GM12878 (cell line): ENCODE measurements at regions not wholly inside any gene's neighbourhood (a gene's known extent, or its start where the extent isn't known, plus 50 kb on each side); places are given as distances from the start of the nearest gene placed in this dataset.

Experiments
- ATAC-seq: fragments of 200-7000 bp; cut with Tn5 transposase; 3 replicates; pipeline ENCODE4 v1.9.1; 2020; ENCODE audit warnings: mild to moderate bottlenecking, moderate library complexity
- BruUV-seq: library from RNA; stranded (reverse); fragments of 400-500 nt; replicated peaks from 2 replicates; lab custom pipeline; 2021; lab: Mats Ljungman, UMichigan
- CTCF ChIA-PET: fragments of 300-600 bp; sonication (Branson Sonifier 250); formaldehyde crosslinking; extraction: SDS; loops from one replicate; lab custom pipeline; 2021; ENCODE audit warnings: inconsistent platforms; lab: Yijun Ruan, JAX
- POLR2A ChIA-PET: fragments of 350-600 bp; formaldehyde crosslinking; extraction: SDS; loops from one replicate; lab custom pipeline; 2021; ENCODE audit warnings: inconsistent platforms; lab: Charles Lee
- RAD21 ChIA-PET: fragments of 300-600 bp; sonication (Branson Sonifier 250); formaldehyde crosslinking; loops from one replicate; lab custom pipeline; 2023; ENCODE audit warnings: antibody characterized with exemption; ENCODE audit not compliant: unreplicated experiment; lab: Charles Lee
- SMC1A ChIA-PET: fragments of 300-600 bp; sonication (Branson Sonifier 250); formaldehyde crosslinking; loops from one replicate; lab custom pipeline; 2023; ENCODE audit not compliant: unreplicated experiment, uncharacterized antibody; lab: Charles Lee
- DNase-seq: peaks from one replicate; pipeline ENCODE4 v3.0.0-alpha.2; 2011; ENCODE audit warnings: low read depth, low spot score
- FAIRE-seq: peaks from 3 replicates; lab custom pipeline; 2011; peaks lifted over from hg19 to GRCh38; lab: Jason Lieb, UNC
- H2AFZ ChIP-seq: 2 replicates; pipeline ENCODE4 v1.6.0; 2011; ENCODE audit warnings: low read depth, low read length, control low read depth; ENCODE audit not compliant: control insufficient read depth
- H3K27ac ChIP-seq: 2 replicates; pipeline ENCODE4 v1.5.1; 2011; ENCODE audit warnings: control low read depth; ENCODE audit not compliant: control insufficient read depth, insufficient read depth
- H3K27me3 ChIP-seq, 2 experiments: replicated peaks in 1 of 2; 2 replicates each; pipeline versions ENCODE4 v1.6.0 to v1.6.1; 2011; ENCODE audit warnings: low read length in 1 of 2; ENCODE audit not compliant: control insufficient read depth in 2 of 2, insufficient read depth in 2 of 2
- H3K36me3 ChIP-seq, 2 experiments: 2 replicates each; pipeline ENCODE4 v1.5.1; 2011; ENCODE audit warnings: low read length in 1 of 2; ENCODE audit not compliant: control insufficient read depth in 2 of 2, insufficient read depth in 2 of 2
- H3K4me1 ChIP-seq: 2 replicates; pipeline ENCODE4 v1.6.1; 2011; ENCODE audit warnings: mild to moderate bottlenecking, low read length, moderate library complexity, mixed read lengths; ENCODE audit not compliant: control insufficient read depth, insufficient read depth
- H3K4me2 ChIP-seq: 2 replicates; pipeline ENCODE4 v1.6.0; 2011; ENCODE audit warnings: control low read depth; ENCODE audit not compliant: control insufficient read depth, insufficient read depth
- H3K4me3 ChIP-seq: fragments of 200-600 bp; sonication (generic); 2 replicates; pipeline ENCODE4 v1.5.1; 2016
- H3K79me2 ChIP-seq: 2 replicates; pipeline ENCODE4 v1.6.0; 2011; ENCODE audit warnings: low read length; ENCODE audit not compliant: control insufficient read depth, insufficient read depth
- H3K9ac ChIP-seq: 2 replicates; pipeline ENCODE4 v1.8.0; 2011; ENCODE audit warnings: low read length, control low read depth, mixed read lengths; ENCODE audit not compliant: control insufficient read depth, insufficient read depth
- H3K9me3 ChIP-seq: replicated peaks from 3 replicates; pipeline ENCODE4 v1.5.1; 2011; ENCODE audit warnings: mild to moderate bottlenecking, low read length; ENCODE audit not compliant: control insufficient read depth, insufficient read depth
- H4K20me1 ChIP-seq: 2 replicates; pipeline ENCODE4 v1.6.0; 2011; ENCODE audit not compliant: control insufficient read depth, insufficient read depth
- ATF7 ChIP-seq: fragments of 450-650 bp; IDR thresholded peaks from 2 replicates; pipeline ENCODE4 v1.6.1; 2016; ENCODE audit warnings: low read depth, mild to moderate bottlenecking
- BACH1 ChIP-seq: fragments of 450-650 bp; IDR thresholded peaks from 2 replicates; pipeline ENCODE4 v1.6.1; 2017; ENCODE audit warnings: mild to moderate bottlenecking, borderline replicate concordance
- BMI1 ChIP-seq: fragments of 450-650 bp; IDR thresholded peaks from 2 replicates; pipeline ENCODE4 v1.6.1; 2016; ENCODE audit warnings: mild to moderate bottlenecking, moderate library complexity, borderline replicate concordance
- E2F8 ChIP-seq: fragments of 450-650 bp; IDR thresholded peaks from 2 replicates; pipeline ENCODE4 v1.6.1; 2018; ENCODE audit warnings: mild to moderate bottlenecking, low read depth, moderate library complexity; ENCODE audit not compliant: partially characterized antibody
- GATAD2B ChIP-seq: fragments of 450-650 bp; conservative IDR thresholded peaks from 2 replicates; pipeline ENCODE4 v1.6.1; 2017; ENCODE audit warnings: low read depth, mild to moderate bottlenecking, moderate library complexity
- HCFC1 ChIP-seq: fragments of 150-350 bp; IDR thresholded peaks from 2 replicates; pipeline ENCODE4 v1.6.1; 2014; ENCODE audit warnings: low read length
- IRF4 ChIP-seq: IDR thresholded peaks from 2 replicates; pipeline ENCODE4 v1.6.1; 2011; ENCODE audit warnings: low read depth, low read length
- KLF5 ChIP-seq: fragments of 450-650 bp; IDR thresholded peaks from 2 replicates; pipeline ENCODE4 v1.6.1; 2014; ENCODE audit warnings: mild to moderate bottlenecking; ENCODE audit not compliant: partially characterized antibody
- MEF2A ChIP-seq: IDR thresholded peaks from 2 replicates; pipeline ENCODE4 v1.6.1; 2011; ENCODE audit warnings: low read depth, mild to moderate bottlenecking, low read length, moderate library complexity; ENCODE audit not compliant: insufficient read depth
- NFYA ChIP-seq: IDR thresholded peaks from 2 replicates; pipeline ENCODE4 v1.6.1; 2011; ENCODE audit warnings: low read depth, mild to moderate bottlenecking, low read length, improper control_type of control experiment, borderline replicate concordance
- PAX5 ChIP-seq: IDR thresholded peaks from 2 replicates; pipeline ENCODE4 v1.6.1; 2011; ENCODE audit warnings: low read depth, low read length, borderline replicate concordance
- REST ChIP-seq: IDR thresholded peaks from 2 replicates; pipeline ENCODE4 v1.6.1; 2012; ENCODE audit warnings: mild to moderate bottlenecking, low read depth, low read length
- SP1 ChIP-seq: IDR thresholded peaks from one replicate; pipeline ENCODE4 v1.6.1; 2011; ENCODE audit warnings: low read depth, low read length
- SPI1 ChIP-seq: IDR thresholded peaks from 2 replicates; pipeline ENCODE4 v1.6.1; 2011; ENCODE audit warnings: low read depth, mild to moderate bottlenecking, low read length, moderate library complexity, borderline replicate concordance; ENCODE audit not compliant: insufficient read depth
- WGBS: methylation state at CpG from one replicate; pipeline ENCODE4 v1.1.6; 2016; ENCODE audit warnings: low lambda C conversion rate; ENCODE audit not compliant: insufficient replicate concordance, insufficient coverage; ENCODE audit errors: missing lambda C conversion rate; 5-methylcytosine and 5-hydroxymethylcytosine counted together
- in situ Hi-C: fragments of 300-500 bp; cut with MboI; formaldehyde crosslinking; loops from 9 replicates; pipeline ENCODE4 v1.14.3; 2018; ENCODE audit warnings: mixed read lengths
- intact Hi-C: fragments of 100-400 bp; cut with micrococcal nuclease; formaldehyde crosslinking; loops from one replicate; pipeline ENCODE4 v1.14.2; 2022; ENCODE audit not compliant: unreplicated experiment
- TF ChIP-seq, protein P1 (sequence below): fragments of 450-650 bp; formaldehyde crosslinking; IDR thresholded peaks from 2 replicates; pipeline ENCODE4 v1.5.0; 2022; ENCODE audit warnings: mild to moderate bottlenecking, missing genetic modification characterization

GRCh38 chr10:108812906-108813305, 1110.4 kb downstream of the XPNPEP1 start (continued):
- no peak for TF ChIP-seq REST
- no peak for TF ChIP-seq MEF2A

GRCh38 chr10:108812296-108812695, 1111.0 kb downstream of the XPNPEP1 start:
- DNase-seq (no peak), FAIRE-seq (no peak), ATAC-seq (no peak)
- Histone ChIP-seq H3K36me3 (no peaks in the 10 kb centered on the region), H3K79me2 (no peaks in the 10 kb centered on the region), H3K9ac (no peak overlapping the region), H3K4me1 (no peaks in the 10 kb centered on the region), H3K4me3 (no peak overlapping the region), H3K27me3 (no peaks in the 10 kb centered on the region), H3K9me3 (no peaks in the 10 kb centered on the region), H4K20me1 (no peaks in the 10 kb centered on the region), H2AFZ (no peak overlapping the region), H3K27ac (no peak overlapping the region), H3K4me2 (no peak overlapping the region)
- ChIA-PET CTCF (no interaction called here), SMC1A (no interaction called here), POLR2A (no interaction called here), RAD21 (no interaction called here)
- WGBS: 0% methylated on average over 1 of the region's 1 CpG
- BruUV-seq: no TSS peak
- intact Hi-C loops (no loop called here), in situ Hi-C loops (no loop called here)
- TF ChIP-seq NFYA: no peak
- no peak for TF ChIP-seq ATF7
- TF ChIP-seq, protein P1, sequence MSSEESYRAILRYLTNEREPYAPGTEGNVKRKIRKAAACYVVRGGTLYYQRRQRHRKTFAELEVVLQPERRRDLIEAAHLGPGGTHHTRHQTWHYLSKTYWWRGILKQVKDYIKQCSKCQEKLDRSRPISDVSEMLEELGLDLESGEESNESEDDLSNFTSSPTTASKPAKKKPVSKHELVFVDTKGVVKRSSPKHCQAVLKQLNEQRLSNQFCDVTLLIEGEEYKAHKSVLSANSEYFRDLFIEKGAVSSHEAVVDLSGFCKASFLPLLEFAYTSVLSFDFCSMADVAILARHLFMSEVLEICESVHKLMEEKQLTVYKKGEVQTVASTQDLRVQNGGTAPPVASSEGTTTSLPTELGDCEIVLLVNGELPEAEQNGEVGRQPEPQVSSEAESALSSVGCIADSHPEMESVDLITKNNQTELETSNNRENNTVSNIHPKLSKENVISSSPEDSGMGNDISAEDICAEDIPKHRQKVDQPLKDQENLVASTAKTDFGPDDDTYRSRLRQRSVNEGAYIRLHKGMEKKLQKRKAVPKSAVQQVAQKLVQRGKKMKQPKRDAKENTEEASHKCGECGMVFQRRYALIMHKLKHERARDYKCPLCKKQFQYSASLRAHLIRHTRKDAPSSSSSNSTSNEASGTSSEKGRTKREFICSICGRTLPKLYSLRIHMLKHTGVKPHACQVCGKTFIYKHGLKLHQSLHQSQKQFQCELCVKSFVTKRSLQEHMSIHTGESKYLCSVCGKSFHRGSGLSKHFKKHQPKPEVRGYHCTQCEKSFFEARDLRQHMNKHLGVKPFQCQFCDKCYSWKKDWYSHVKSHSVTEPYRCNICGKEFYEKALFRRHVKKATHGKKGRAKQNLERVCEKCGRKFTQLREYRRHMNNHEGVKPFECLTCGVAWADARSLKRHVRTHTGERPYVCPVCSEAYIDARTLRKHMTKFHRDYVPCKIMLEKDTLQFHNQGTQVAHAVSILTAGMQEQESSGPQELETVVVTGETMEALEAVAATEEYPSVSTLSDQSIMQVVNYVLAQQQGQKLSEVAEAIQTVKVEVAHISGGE: no peak
- no peak for TF ChIP-seq SP1
- no peak for TF ChIP-seq IRF4
- no peak for TF ChIP-seq PAX5
- TF ChIP-seq E2F8: no peak
- no peak for TF ChIP-seq GATAD2B
- TF ChIP-seq BACH1: no peak
- TF ChIP-seq HCFC1: no peak
- no peak for TF ChIP-seq BMI1
- no peak for TF ChIP-seq KLF5
- TF ChIP-seq SPI1: no peak
